Gastrocnemius medialis (tissue), 4 donors: ENCODE measurements at regions not wholly inside any gene's neighbourhood (a gene's known extent, or its start where the extent isn't known, plus 50 kb on each side); places are given as distances from the start of the nearest gene placed in this dataset.

Experiments
- CTCF ChIP-seq, 5 experiments: fragments of 450-650 bp in 3 of 5; fragments of 200-600 bp in 2 of 5; sonication (generic) in 2 of 5; IDR thresholded peaks in 4 of 5; conservative IDR thresholded peaks in 1 of 5; 1 replicate in 4 of 5; 2 replicates in 1 of 5; pipeline ENCODE4 v1.5.1; 2016 to 2019; ENCODE audit warnings: antibody characterized with exemption in 5 of 5, mild to moderate bottlenecking in 3 of 5, moderate library complexity in 3 of 5
- POLR2A ChIP-seq, 2 donors: fragments of 450-650 bp; IDR thresholded peaks; one replicate each; pipeline ENCODE4 v1.6.1; 2017; ENCODE audit warnings: antibody characterized with exemption in 2 of 2, mild to moderate bottlenecking in 2 of 2, moderate library complexity in 2 of 2

DNA sequence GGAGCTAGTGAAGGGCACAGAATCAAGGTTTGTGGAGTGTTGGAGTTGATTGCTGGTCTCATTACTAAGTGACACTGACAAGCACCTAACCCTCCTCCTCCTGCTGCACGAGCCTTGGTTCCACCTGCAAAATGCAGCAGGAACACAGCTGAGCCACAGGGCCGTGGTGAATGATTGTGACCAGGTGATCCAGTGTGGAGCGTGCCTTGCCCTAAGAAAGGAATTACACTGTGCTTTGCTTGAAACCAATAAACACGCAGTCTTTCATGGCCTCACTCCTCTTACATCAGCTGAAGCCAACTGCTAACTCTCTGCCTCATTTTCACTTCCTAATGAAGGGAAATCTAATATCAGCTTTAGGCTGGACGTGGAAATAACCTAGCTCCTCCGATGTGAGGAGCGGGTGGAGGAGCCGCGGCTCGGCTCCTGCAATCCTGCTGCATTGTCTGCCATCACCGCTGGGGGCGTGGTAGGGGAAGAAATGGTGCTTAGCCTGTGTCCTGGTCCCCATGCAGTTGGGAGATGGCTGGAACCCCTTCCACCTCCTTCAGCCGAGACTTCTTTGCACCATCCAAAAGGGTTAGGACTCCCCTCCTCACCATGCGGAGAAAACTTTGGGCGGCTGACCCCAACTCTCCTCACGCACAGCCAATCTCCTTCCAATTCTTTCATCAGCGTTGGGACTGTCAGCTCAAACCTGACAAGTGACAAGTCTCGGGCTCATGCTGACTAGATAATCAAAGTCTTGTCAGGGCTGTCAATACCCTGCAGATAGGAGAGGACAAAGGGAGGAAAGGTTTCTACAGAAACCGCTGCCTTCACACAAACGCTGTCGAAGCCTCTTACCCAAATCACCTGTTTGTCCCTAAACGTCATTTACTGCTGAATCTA lies 427.9 kb downstream of the ZNF536 start:
- TF ChIP-seq CTCF (IDR thresholded peaks at IDR 0.05 in 4 of 5, conservative IDR thresholded peaks at IDR 0.05 in 1 of 5) (peak in 4 of 5 experiments; percentile 16 to 58 (median 48)), POLR2A (IDR thresholded peaks at IDR 0.05) (no peak)
